D721Med (cell line): ENCODE measurements at regions not wholly inside any gene's neighbourhood (a gene's known extent, or its start where the extent isn't known, plus 50 kb on each side); places are given as distances from the start of the nearest gene placed in this dataset.

Experiments
- DNase-seq: peaks from one replicate; pipeline ENCODE4 v3.0.0; 2011; ENCODE audit warnings: low spot score; ENCODE audit not compliant: insufficient read length
- FAIRE-seq: peaks from 2 replicates; lab custom pipeline; 2011; peaks lifted over from hg19 to GRCh38; lab: Jason Lieb, UNC
- CTCF ChIP-seq: IDR thresholded peaks from 2 replicates; pipeline ENCODE4 v1.5.1; 2012; ENCODE audit warnings: mild to moderate bottlenecking, control low read depth; ENCODE audit not compliant: insufficient read depth; ENCODE audit errors: missing control alignments

- no peak for TF ChIP-seq CTCF
- FAIRE-seq: no peak
- DNase-seq: no peak
Measured at GRCh38 chr11:116112087-116112935, 608.1 kb upstream of the CADM1 start.

- no peak for TF ChIP-seq CTCF
- no peak for DNase-seq
- no peak for FAIRE-seq
Measured at GRCh38 chr11:116111546-116111945, 607.3 kb upstream of the CADM1 start.

- no peak for FAIRE-seq
- no peak for TF ChIP-seq CTCF
Measured at GRCh38 chr11:116110802-116111201, 606.6 kb upstream of the CADM1 start.

GRCh38 chr11:116110356-116110755, 606.1 kb upstream of the CADM1 start:
- DNase-seq: no peak
- FAIRE-seq: no peak
- TF ChIP-seq CTCF: no peak

More at GRCh38 chr11:116110802-116111201, 606.6 kb upstream of the CADM1 start:
- no peak for DNase-seq

GRCh38 chr11:116109228-116109627, 605.0 kb upstream of the CADM1 start:
- no peak for TF ChIP-seq CTCF
- no peak for DNase-seq
- no peak for FAIRE-seq

- FAIRE-seq (no peak), DNase-seq (no peak)
- TF ChIP-seq CTCF: no peak
Measured at GRCh38 chr11:116108161-116108560, 603.9 kb upstream of the CADM1 start.

- DNase-seq: no peak
- FAIRE-seq: no peak
- no peak for TF ChIP-seq CTCF
Measured at GRCh38 chr11:116107229-116107628, 603.0 kb upstream of the CADM1 start.
